PC-9 (cell line): ENCODE measurements at regions not wholly inside any gene's neighbourhood (a gene's known extent, or its start where the extent isn't known, plus 50 kb on each side); places are given as distances from the start of the nearest gene placed in this dataset.

Source experiments
- EZH2 ChIP-seq: fragments of 200-600 bp; sonication (generic); IDR thresholded peaks from 2 replicates; pipeline ENCODE4 v1.8.0; 2017; ENCODE audit warnings: antibody characterized with exemption, low read depth
- TF ChIP-seq, protein P1 (sequence below): fragments of 200-600 bp; sonication (generic); conservative IDR thresholded peaks from 2 replicates; pipeline ENCODE4 v1.6.1; 2017; ENCODE audit warnings: mixed run types, antibody characterized with exemption, mild to moderate bottlenecking, moderate library complexity

- TF ChIP-seq, protein P1, sequence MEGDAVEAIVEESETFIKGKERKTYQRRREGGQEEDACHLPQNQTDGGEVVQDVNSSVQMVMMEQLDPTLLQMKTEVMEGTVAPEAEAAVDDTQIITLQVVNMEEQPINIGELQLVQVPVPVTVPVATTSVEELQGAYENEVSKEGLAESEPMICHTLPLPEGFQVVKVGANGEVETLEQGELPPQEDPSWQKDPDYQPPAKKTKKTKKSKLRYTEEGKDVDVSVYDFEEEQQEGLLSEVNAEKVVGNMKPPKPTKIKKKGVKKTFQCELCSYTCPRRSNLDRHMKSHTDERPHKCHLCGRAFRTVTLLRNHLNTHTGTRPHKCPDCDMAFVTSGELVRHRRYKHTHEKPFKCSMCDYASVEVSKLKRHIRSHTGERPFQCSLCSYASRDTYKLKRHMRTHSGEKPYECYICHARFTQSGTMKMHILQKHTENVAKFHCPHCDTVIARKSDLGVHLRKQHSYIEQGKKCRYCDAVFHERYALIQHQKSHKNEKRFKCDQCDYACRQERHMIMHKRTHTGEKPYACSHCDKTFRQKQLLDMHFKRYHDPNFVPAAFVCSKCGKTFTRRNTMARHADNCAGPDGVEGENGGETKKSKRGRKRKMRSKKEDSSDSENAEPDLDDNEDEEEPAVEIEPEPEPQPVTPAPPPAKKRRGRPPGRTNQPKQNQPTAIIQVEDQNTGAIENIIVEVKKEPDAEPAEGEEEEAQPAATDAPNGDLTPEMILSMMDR = no peak
- no peak for TF ChIP-seq EZH2
These were observed 62.0 kb upstream of the MEF2C start for GRCh38 chr5:88944751-88945531.
